Hepatocyte (in vitro differentiated cells): ENCODE measurements at regions not wholly inside any gene's neighbourhood (a gene's known extent, or its start where the extent isn't known, plus 50 kb on each side); places are given as distances from the start of the nearest gene placed in this dataset.

Experiments used
- DNase-seq: peaks from one replicate; pipeline ENCODE4 v3.0.0-alpha.2; 2016; ENCODE audit warnings: low spot score
- H2AFZ ChIP-seq: fragments of 200-600 bp; sonication (generic); 2 replicates; pipeline ENCODE4 v1.6.0; 2016; ENCODE audit warnings: antibody characterized with exemption, mild to moderate bottlenecking
- H3K27ac ChIP-seq: fragments of 200-600 bp; sonication (generic); 2 replicates; pipeline ENCODE4 v1.5.1; 2016; ENCODE audit warnings: mild to moderate bottlenecking
- H3K27me3 ChIP-seq: fragments of 200-600 bp; sonication (generic); 2 replicates; pipeline ENCODE4 v1.6.1; 2016
- H3K36me3 ChIP-seq: fragments of 200-600 bp; sonication (generic); replicated peaks from 2 replicates; pipeline ENCODE4 v1.5.1; 2016; ENCODE audit warnings: low read depth; ENCODE audit not compliant: insufficient read depth
- H3K4me1 ChIP-seq: fragments of 200-600 bp; sonication (generic); 2 replicates; pipeline ENCODE4 v1.5.1; 2016; ENCODE audit warnings: mild to moderate bottlenecking, moderate library complexity; ENCODE audit not compliant: insufficient read depth
- H3K4me2 ChIP-seq: fragments of 200-600 bp; sonication (generic); 2 replicates; pipeline ENCODE4 v1.6.0; 2016
- H3K4me3 ChIP-seq: fragments of 200-600 bp; sonication (generic); 2 replicates; pipeline ENCODE4 v1.5.1; 2016; ENCODE audit warnings: mild to moderate bottlenecking
- H3K79me2 ChIP-seq: fragments of 200-600 bp; sonication (generic); 2 replicates; pipeline ENCODE4 v1.6.0; 2017; ENCODE audit warnings: mild to moderate bottlenecking
- H3K9me2 ChIP-seq: fragments of 200-600 bp; sonication (generic); replicated peaks from 2 replicates; pipeline ENCODE4 v1.6.0; 2017; ENCODE audit warnings: mild to moderate bottlenecking; ENCODE audit not compliant: insufficient read depth
- H3K9me3 ChIP-seq: fragments of 200-600 bp; sonication (generic); 2 replicates; pipeline ENCODE4 v1.5.1; 2016; ENCODE audit warnings: low read depth, mild to moderate bottlenecking
- H4K20me1 ChIP-seq: fragments of 200-600 bp; sonication (generic); 2 replicates; pipeline ENCODE4 v1.6.0; 2016; ENCODE audit warnings: mild to moderate bottlenecking; ENCODE audit not compliant: insufficient read depth, poor library complexity, severe bottlenecking
- EZH2 ChIP-seq: fragments of 200-600 bp; sonication (generic); IDR thresholded peaks from 2 replicates; pipeline ENCODE4 v1.6.1; 2016; ENCODE audit warnings: antibody characterized with exemption, mild to moderate bottlenecking, borderline replicate concordance
- EZH2phosphoT487 ChIP-seq: fragments of 200-600 bp; sonication (generic); IDR thresholded peaks from one replicate; pipeline ENCODE4 v1.6.1; 2018; ENCODE audit warnings: antibody characterized with exemption, mild to moderate bottlenecking, low read depth, moderate library complexity; ENCODE audit not compliant: unreplicated experiment, severe bottlenecking
- WGBS: methylation state at CpG from one replicate; pipeline ENCODE4 v1.1.6; 2016; ENCODE audit warnings: low lambda C conversion rate; ENCODE audit errors: missing lambda C conversion rate; 5-methylcytosine and 5-hydroxymethylcytosine counted together
- TF ChIP-seq, protein P1 (sequence below): fragments of 200-600 bp; sonication (generic); IDR thresholded peaks from 2 replicates; pipeline ENCODE4 v1.5.1; 2016; ENCODE audit warnings: antibody characterized with exemption, mild to moderate bottlenecking; ENCODE audit not compliant: poor library complexity

DNA sequence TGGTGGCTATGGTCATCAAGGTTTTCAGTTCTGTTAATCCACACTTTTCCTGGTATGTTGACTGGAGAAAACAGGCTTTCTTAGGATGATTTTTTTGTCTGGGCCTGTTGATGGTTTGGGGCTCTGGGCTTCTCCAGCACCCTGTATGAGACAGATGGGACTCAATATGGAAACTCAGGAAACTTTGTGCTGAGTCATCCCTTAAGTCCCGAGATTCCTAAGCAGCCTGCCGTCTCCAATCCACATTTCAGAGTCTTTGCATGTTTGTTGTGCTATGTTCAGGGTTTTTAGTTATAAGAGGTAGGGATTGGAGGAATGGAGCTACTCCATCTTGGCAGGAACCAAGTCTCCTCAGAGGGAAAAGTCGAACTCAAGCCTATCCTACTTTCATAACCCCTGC is 253.3 kb upstream of the FOXF1 start:
- Histone ChIP-seq H3K27me3 (no peaks in the 10 kb centered on the region), H3K9me3 (no peaks in the 10 kb centered on the region), H2AFZ (no peak overlapping the region), H3K4me2 (no peak overlapping the region), H3K27ac (no peak overlapping the region), H3K79me2 (no peaks in the 10 kb centered on the region), H3K4me3 (no peak overlapping the region), H3K4me1 (peaks cover 4% of the 10 kb centered on the region), H4K20me1 (no peaks in the 10 kb centered on the region), H3K9me2 (no peaks in the 10 kb centered on the region), H3K36me3 (no peaks in the 10 kb centered on the region)
- TF ChIP-seq, protein P1, sequence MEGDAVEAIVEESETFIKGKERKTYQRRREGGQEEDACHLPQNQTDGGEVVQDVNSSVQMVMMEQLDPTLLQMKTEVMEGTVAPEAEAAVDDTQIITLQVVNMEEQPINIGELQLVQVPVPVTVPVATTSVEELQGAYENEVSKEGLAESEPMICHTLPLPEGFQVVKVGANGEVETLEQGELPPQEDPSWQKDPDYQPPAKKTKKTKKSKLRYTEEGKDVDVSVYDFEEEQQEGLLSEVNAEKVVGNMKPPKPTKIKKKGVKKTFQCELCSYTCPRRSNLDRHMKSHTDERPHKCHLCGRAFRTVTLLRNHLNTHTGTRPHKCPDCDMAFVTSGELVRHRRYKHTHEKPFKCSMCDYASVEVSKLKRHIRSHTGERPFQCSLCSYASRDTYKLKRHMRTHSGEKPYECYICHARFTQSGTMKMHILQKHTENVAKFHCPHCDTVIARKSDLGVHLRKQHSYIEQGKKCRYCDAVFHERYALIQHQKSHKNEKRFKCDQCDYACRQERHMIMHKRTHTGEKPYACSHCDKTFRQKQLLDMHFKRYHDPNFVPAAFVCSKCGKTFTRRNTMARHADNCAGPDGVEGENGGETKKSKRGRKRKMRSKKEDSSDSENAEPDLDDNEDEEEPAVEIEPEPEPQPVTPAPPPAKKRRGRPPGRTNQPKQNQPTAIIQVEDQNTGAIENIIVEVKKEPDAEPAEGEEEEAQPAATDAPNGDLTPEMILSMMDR = no peak
- TF ChIP-seq EZH2 = no peak
- no peak for TF ChIP-seq EZH2phosphoT487
- WGBS = 80% methylated on average over 3 of the region's 3 CpGs
- DNase-seq = no peak

DNA sequence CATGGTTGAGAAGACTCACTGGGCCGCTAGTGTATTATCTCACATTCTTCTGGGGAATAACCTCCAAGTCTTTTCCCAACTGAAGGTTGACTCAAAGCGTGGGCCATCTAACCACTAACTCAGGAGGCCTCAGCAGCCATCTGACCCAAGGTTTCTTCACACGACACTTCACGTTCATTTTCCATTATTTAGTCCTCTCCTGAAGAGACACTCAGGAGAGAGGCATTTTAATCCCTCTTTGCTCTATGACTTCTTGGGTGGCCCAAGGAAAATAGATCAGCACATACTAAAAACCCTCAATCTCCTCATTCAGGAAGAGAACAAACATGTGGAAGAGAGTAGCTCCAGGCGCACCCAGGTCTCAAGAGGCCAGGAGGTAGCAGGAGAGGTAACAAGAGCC is 252.8 kb upstream of the FOXF1 start:
- TF ChIP-seq EZH2phosphoT487 = no peak
- TF ChIP-seq EZH2 = no peak
- TF ChIP-seq, protein P1 = no peak
- WGBS = 77% methylated on average over 5 of the region's 5 CpGs
- H3K27ac ChIP-seq = no peak overlapping the region
- no peaks in the 10 kb centered on the region for H3K9me2 ChIP-seq
- no peak for DNase-seq
- no peaks in the 10 kb centered on the region for H3K4me1 ChIP-seq
- H3K4me2 ChIP-seq = no peak overlapping the region
- no peaks in the 10 kb centered on the region for H3K27me3 ChIP-seq
- H3K9me3 ChIP-seq = no peaks in the 10 kb centered on the region
- H3K4me3 ChIP-seq = no peak overlapping the region
- no peak overlapping the region for H2AFZ ChIP-seq
- no peaks in the 10 kb centered on the region for H3K79me2 ChIP-seq
- H3K36me3 ChIP-seq = no peaks in the 10 kb centered on the region
- no peaks in the 10 kb centered on the region for H4K20me1 ChIP-seq

DNA sequence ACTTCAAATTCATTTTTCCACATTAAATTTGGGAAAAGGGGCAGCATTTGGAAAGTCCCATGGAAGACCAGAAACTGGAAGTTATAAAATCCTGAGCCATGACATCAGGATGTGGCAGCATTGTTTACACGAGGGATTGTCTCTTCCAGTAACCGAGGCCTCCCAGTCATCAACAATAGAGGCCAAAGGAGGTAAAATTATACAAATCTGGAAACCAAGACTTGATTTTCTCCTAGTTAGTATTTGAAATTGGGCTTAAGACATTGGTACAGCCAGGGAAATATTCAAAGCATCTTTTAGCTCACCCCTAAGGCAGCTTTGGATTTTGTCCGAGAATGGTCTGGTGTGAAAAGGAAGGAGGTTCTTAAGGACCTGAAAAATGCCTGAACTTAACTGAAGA is 251.6 kb upstream of the FOXF1 start:
- H3K4me3 ChIP-seq = no peak overlapping the region
- H3K79me2 ChIP-seq = no peaks in the 10 kb centered on the region
- DNase-seq = no peak
- no peak overlapping the region for H3K4me2 ChIP-seq
- WGBS = 49% methylated on average over 3 of the region's 3 CpGs
- H4K20me1 ChIP-seq = no peaks in the 10 kb centered on the region
- no peak overlapping the region for H2AFZ ChIP-seq
- no peaks in the 10 kb centered on the region for H3K36me3 ChIP-seq
- H3K9me3 ChIP-seq = no peaks in the 10 kb centered on the region
- TF ChIP-seq EZH2 = no peak
- no peaks in the 10 kb centered on the region for H3K9me2 ChIP-seq
- peak overlapping the region; percentile 70 for H3K27ac ChIP-seq
- no peaks in the 10 kb centered on the region for H3K4me1 ChIP-seq
- no peaks in the 10 kb centered on the region for H3K27me3 ChIP-seq

DNA sequence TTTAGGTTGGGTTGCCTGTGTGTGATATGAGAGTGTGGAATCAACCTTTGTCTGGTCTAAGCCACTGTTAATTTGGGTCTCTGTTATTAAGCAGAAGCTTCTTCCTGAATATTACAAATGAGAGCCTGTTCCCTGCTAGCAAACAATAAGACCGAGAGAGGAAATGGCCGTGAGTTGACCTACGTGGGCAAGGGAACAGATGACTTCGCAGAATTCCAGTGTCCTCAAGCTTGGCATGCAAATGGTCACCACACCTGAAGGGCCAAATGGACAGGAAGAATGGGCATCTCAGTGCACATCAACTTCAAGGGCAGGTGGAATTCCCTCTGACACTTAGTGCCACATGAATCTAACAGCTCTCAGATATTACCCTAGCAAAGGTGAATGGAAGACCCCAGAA is 250.8 kb upstream of the FOXF1 start:
- H3K36me3 ChIP-seq = no peaks in the 10 kb centered on the region
- TF ChIP-seq, protein P1 = no peak
- TF ChIP-seq EZH2phosphoT487 (no peak), EZH2 (no peak)
- H3K79me2 ChIP-seq = no peaks in the 10 kb centered on the region
- H3K4me2 ChIP-seq = no peak overlapping the region
- H3K27me3 ChIP-seq = no peaks in the 10 kb centered on the region
- 91% methylated on average over 4 of the region's 4 CpGs for WGBS
- H3K4me3 ChIP-seq = no peak overlapping the region
- H3K27ac ChIP-seq = peak overlapping the region; percentile 70
- no peaks in the 10 kb centered on the region for H3K9me2 ChIP-seq
- H2AFZ ChIP-seq = no peak overlapping the region
- H4K20me1 ChIP-seq = no peaks in the 10 kb centered on the region
- no peak for DNase-seq
- H3K4me1 ChIP-seq = no peaks in the 10 kb centered on the region
- no peaks in the 10 kb centered on the region for H3K9me3 ChIP-seq
